HUES6 (cell line): ENCODE measurements at regions not wholly inside any gene's neighbourhood (a gene's known extent, or its start where the extent isn't known, plus 50 kb on each side); places are given as distances from the start of the nearest gene placed in this dataset.

Experiments
- H3K27ac ChIP-seq: 2 replicates; pipeline ENCODE4 v1.7.0; 2013; ENCODE audit warnings: low read depth, mild to moderate bottlenecking, low read length, inconsistent platforms
- H3K27me3 ChIP-seq: 2 replicates; pipeline ENCODE4 v1.6.1; 2013; ENCODE audit warnings: low read length; ENCODE audit not compliant: control insufficient read depth, insufficient read depth
- H3K36me3 ChIP-seq: 2 replicates; pipeline ENCODE4 v1.6.1; 2013; ENCODE audit warnings: low read length; ENCODE audit not compliant: control insufficient read depth, insufficient read depth
- H3K4me1 ChIP-seq: 2 replicates; pipeline ENCODE4 v1.6.1; 2013; ENCODE audit warnings: low read length; ENCODE audit not compliant: control insufficient read depth, insufficient read depth
- H3K4me3 ChIP-seq: 2 replicates; pipeline ENCODE4 v1.5.1; 2013; ENCODE audit warnings: low read depth, low read length
- H3K9ac ChIP-seq: one replicate; pipeline ENCODE4 v1.6.1; 2013; ENCODE audit warnings: mild to moderate bottlenecking, low read length
- H3K9me3 ChIP-seq: 2 replicates; pipeline ENCODE4 v1.6.1; 2013; ENCODE audit warnings: low read depth, low read length; ENCODE audit not compliant: control insufficient read depth, insufficient read depth

GRCh38 chr6:126605089-126605488 lies 265.2 kb downstream of the CENPW start:
- Histone ChIP-seq H3K4me3 (no peak overlapping the region), H3K9ac (no peak overlapping the region), H3K27ac (no peak overlapping the region), H3K4me1 (no peaks in the 10 kb centered on the region), H3K9me3 (no peaks in the 10 kb centered on the region), H3K36me3 (no peaks in the 10 kb centered on the region), H3K27me3 (no peaks in the 10 kb centered on the region)

DNA sequence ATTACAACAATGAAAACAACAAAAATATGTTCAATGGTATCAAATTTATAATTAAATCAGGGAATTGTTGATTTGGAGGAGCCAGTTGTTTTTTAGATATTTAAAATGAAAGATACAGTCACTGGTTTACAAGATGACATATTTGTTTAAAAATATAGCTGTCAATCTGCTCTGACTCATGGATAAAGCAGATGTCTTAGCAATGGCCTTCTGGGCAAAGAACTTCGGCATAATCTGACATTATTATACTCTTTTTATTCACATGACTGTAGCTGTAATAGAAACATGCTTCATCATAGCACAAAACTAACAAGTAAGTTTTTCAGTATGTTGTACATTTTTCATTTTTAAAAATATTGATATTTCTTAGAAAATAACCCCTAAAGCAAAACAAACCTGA lies 267.4 kb downstream of the CENPW start:
- H3K9ac ChIP-seq = no peak overlapping the region
- no peaks in the 10 kb centered on the region for H3K4me1 ChIP-seq
- H3K27ac ChIP-seq = no peak overlapping the region
- H3K9me3 ChIP-seq = no peaks in the 10 kb centered on the region
- no peaks in the 10 kb centered on the region for H3K27me3 ChIP-seq
- H3K36me3 ChIP-seq = no peaks in the 10 kb centered on the region
- no peak overlapping the region for H3K4me3 ChIP-seq

DNA sequence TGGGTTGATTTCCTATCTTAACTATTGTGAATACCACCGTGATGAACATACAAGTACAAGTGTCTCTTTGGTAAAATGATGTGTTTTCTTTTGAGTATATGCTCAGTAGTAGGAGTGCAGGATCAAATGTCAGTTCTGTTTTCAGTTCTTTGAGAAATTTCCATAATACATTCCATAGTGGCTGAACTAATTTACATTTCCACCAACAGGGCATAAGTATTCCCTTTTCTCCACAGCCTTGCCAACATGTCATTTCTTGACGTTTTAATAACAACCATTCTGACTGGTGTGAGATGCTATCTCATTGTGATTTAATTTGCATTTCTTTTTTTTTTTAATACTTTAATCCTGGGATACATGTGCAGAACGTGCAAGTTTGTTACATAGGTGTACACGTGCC lies 268.8 kb downstream of the CENPW start:
- Histone ChIP-seq H3K4me3 (no peak overlapping the region), H3K27me3 (no peaks in the 10 kb centered on the region), H3K9ac (no peak overlapping the region), H3K27ac (no peak overlapping the region), H3K36me3 (no peaks in the 10 kb centered on the region), H3K9me3 (no peaks in the 10 kb centered on the region), H3K4me1 (no peaks in the 10 kb centered on the region)

DNA sequence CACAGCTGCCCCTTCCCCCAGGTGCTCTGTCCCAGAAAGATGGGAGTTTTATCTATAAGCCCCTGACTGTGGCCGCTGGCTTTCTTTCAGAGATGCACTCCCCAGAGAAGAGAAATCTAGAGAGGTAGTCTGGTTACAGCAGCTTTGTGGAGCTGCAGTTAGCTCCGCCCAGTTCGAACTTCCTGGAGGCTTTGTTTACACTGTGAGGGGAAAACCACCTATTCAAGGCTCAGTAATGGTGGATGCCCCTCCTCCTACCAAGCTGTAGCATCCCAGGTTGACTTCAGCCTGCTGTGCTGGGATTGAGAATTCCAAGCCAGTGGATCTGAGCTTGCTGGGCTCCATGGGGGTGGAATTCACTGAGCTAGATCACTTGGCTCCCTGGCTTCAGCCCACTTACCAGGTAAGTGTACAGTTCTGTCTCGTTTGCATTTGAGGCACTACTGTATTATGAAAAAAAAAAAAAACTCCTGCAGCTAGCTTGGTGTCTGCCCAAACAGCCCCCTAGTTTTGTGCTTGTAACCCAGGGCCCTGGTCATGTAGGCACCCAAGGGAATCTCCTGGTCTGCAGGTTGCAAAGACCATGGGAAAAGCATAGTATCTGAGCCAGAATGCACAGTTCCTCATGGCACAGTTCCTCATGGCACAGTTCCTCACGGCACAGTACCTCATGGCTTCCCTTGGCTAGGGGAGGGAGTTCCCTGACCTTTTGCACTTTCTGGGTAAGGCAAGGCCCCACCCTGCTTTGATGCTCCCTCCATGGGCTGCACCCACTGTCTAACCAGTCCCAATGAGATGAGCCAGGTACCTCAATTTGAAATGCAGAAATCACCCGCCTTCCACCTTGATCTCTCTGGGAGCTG lies 275.0 kb downstream of the CENPW start:
- Histone ChIP-seq H3K36me3 (no peaks in the 10 kb centered on the region), H3K4me3 (no peak overlapping the region), H3K4me1 (peaks cover 6% of the 10 kb centered on the region; the same call in 1 of the 2 replicates), H3K27me3 (no peaks in the 10 kb centered on the region), H3K9ac (no peak overlapping the region), H3K9me3 (0 out of 2 replicates have a peak, but pooled peaks cover 5% of the 10 kb centered on the region), H3K27ac (no peak overlapping the region)

GRCh38 chr6:126616866-126617265 lies 277.0 kb downstream of the CENPW start:
- H3K36me3 ChIP-seq = no peaks in the 10 kb centered on the region
- H3K27ac ChIP-seq = no peak overlapping the region
- no peaks in the 10 kb centered on the region for H3K27me3 ChIP-seq
- peaks cover 6% of the 10 kb centered on the region; the same call in 1 of the 2 replicates for H3K4me1 ChIP-seq
- H3K9me3 ChIP-seq = 0 out of 2 replicates have a peak, but pooled peaks cover 5% of the 10 kb centered on the region
- no peak overlapping the region for H3K4me3 ChIP-seq
- H3K9ac ChIP-seq = no peak overlapping the region

- Histone ChIP-seq H3K4me1 (peaks cover 6% of the 10 kb centered on the region; the same call in 1 of the 2 replicates), H3K27me3 (no peaks in the 10 kb centered on the region), H3K36me3 (no peaks in the 10 kb centered on the region), H3K9me3 (0 out of 2 replicates have a peak, but pooled peaks cover 5% of the 10 kb centered on the region), H3K9ac (no peak overlapping the region), H3K4me3 (no peak overlapping the region), H3K27ac (no peak overlapping the region)
Observed at GRCh38 chr6:126618639-126619343, 278.9 kb downstream of the CENPW start.

DNA sequence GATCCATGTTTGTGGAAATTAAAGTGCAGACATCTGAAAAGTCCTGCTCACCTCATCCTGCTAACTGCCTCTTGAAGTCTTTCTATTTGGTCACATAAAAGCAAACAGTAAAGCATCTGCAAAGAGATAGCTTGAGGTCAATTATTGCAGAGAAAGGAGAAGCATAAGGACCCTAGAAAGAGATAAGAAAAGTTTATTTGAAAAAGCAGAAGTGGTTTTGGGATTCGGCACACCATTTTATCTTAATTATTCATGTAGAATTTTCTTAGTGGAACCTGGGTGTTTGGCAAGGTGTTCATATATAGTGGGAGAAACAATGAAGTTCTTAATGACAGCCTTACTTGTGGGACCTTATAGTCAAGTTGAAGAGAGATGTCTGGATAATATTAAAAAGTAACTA lies 280.8 kb downstream of the CENPW start:
- Histone ChIP-seq H3K9me3 (no peaks in the 10 kb centered on the region), H3K27ac (no peak overlapping the region), H3K4me1 (no peaks in the 10 kb centered on the region), H3K27me3 (no peaks in the 10 kb centered on the region), H3K36me3 (no peaks in the 10 kb centered on the region), H3K9ac (no peak overlapping the region), H3K4me3 (no peak overlapping the region)

GRCh38 chr6:126625019-126625418 lies 285.1 kb downstream of the CENPW start:
- H3K36me3 ChIP-seq = no peaks in the 10 kb centered on the region
- H3K27me3 ChIP-seq = no peaks in the 10 kb centered on the region
- H3K9ac ChIP-seq = no peak overlapping the region
- H3K4me1 ChIP-seq = no peaks in the 10 kb centered on the region
- H3K9me3 ChIP-seq = no peaks in the 10 kb centered on the region
- no peak overlapping the region for H3K4me3 ChIP-seq
- no peak overlapping the region for H3K27ac ChIP-seq

GRCh38 chr6:126628125-126628524 lies 288.2 kb downstream of the CENPW start:
- no peak overlapping the region for H3K9ac ChIP-seq
- H3K9me3 ChIP-seq = no peaks in the 10 kb centered on the region
- no peak overlapping the region for H3K27ac ChIP-seq
- no peaks in the 10 kb centered on the region for H3K4me1 ChIP-seq
- H3K36me3 ChIP-seq = no peaks in the 10 kb centered on the region
- H3K4me3 ChIP-seq = no peak overlapping the region
- no peaks in the 10 kb centered on the region for H3K27me3 ChIP-seq

GRCh38 chr6:126631363-126631762 lies 291.4 kb downstream of the CENPW start:
- H3K4me3 ChIP-seq = no peak overlapping the region
- no peaks in the 10 kb centered on the region for H3K4me1 ChIP-seq
- H3K9ac ChIP-seq = no peak overlapping the region
- no peak overlapping the region for H3K27ac ChIP-seq
- no peaks in the 10 kb centered on the region for H3K27me3 ChIP-seq
- no peaks in the 10 kb centered on the region for H3K36me3 ChIP-seq
- H3K9me3 ChIP-seq = no peaks in the 10 kb centered on the region

DNA sequence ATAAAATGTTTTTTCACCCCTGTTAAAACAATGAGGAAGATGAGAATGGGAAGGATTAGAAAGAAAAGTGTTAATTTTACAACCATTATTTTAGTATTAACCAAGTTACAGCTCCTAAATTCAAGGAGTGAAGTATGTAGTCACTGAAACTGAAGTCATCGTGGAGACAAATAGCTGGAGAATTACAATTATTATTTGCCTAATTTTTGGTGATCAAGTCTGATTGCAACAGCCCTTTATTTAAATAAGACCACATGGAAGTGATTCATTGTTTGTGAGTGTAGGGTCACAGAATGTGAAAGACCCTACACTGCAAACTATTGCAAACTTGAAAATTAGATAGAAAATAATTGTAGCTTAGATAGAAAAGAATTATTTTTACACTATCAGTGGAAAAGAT lies 292.4 kb downstream of the CENPW start:
- no peaks in the 10 kb centered on the region for H3K36me3 ChIP-seq
- no peaks in the 10 kb centered on the region for H3K9me3 ChIP-seq
- H3K4me3 ChIP-seq = no peak overlapping the region
- H3K9ac ChIP-seq = no peak overlapping the region
- H3K27ac ChIP-seq = no peak overlapping the region
- no peaks in the 10 kb centered on the region for H3K4me1 ChIP-seq
- no peaks in the 10 kb centered on the region for H3K27me3 ChIP-seq
